ENCODE measurements at regions not wholly inside any gene's neighbourhood (a gene's known extent, or its start where the extent isn't known, plus 50 kb on each side); places are given as distances from the start of the nearest gene placed in this dataset.
"Not testable (repeated sequence)": the region's sequence is repeated elsewhere in the genome, so short reads cannot be mapped to it uniquely, and the experiment has no call there.

- POLR2A ChIA-PET; H3K79me2 ChIP-seq (ENCODE audit: control insufficient read depth, insufficient read depth, low read length); H3K27me3 ChIP-seq (replicated peaks in 1 of 4; ENCODE audit: control extremely low read depth in 1 of 4, control insufficient read depth in 3 of 4, insufficient read depth in 4 of 4, low read length in 3 of 4); H2AFZ ChIP-seq (ENCODE audit: insufficient read depth, low read depth, low read length, poor library complexity, severe bottlenecking); H3K27me3 Mint-ChIP-seq; H3K9me3 ChIP-seq (ENCODE audit: control extremely low read depth in 1 of 3, control insufficient read depth in 2 of 3, insufficient read depth in 1 of 3, low read length in 2 of 3); H3K4me1 Mint-ChIP-seq; H3K4me1 ChIP-seq (ENCODE audit: control insufficient read depth in 2 of 2, insufficient read depth in 2 of 2, low read length in 2 of 2); H3K9me3 Mint-ChIP-seq (ENCODE audit: insufficient read depth); CTCF ChIA-PET; intact Hi-C loops (cut with micrococcal nuclease); DNase-seq; H3K4me3 ChIP-seq (ENCODE audit: control extremely low read depth in 1 of 5, extremely low read depth in 1 of 5, insufficient read depth in 1 of 5, low read depth in 2 of 5, low read length in 4 of 5); H3K9ac ChIP-seq (ENCODE audit: low read length); H3K36me3 ChIP-seq (replicated peaks in 1 of 2; ENCODE audit: control extremely low read depth in 1 of 2, control insufficient read depth in 1 of 2, extremely low read depth in 1 of 2, insufficient read depth in 2 of 2, low read length in 1 of 2); H3K27ac ChIP-seq (ENCODE audit: low read length in 2 of 2); H3K27ac Mint-ChIP-seq; H3K4me3 Mint-ChIP-seq; H3K4me2 ChIP-seq (replicated peaks; ENCODE audit: low read depth, low read length, poor library complexity, severe bottlenecking); H4K20me1 ChIP-seq (ENCODE audit: control insufficient read depth, insufficient read depth, low read length, poor library complexity, severe bottlenecking); ATAC-seq (ENCODE audit: low read depth): not testable (repeated sequence)
- WGBS (ENCODE audit: insufficient coverage), result no CpG with 5 or more reads among the region's 6 CpGs
These were observed 59.1 kb upstream of the NOTCH2NLA start for GRCh38 chr1:146287881-146288280.

GRCh38 chr1:146284760-146285159, 55.9 kb upstream of the NOTCH2NLA start:
- POLR2A ChIA-PET; DNase-seq; H3K36me3 ChIP-seq (replicated peaks in 1 of 2; ENCODE audit: control extremely low read depth in 1 of 2, control insufficient read depth in 1 of 2, extremely low read depth in 1 of 2, insufficient read depth in 2 of 2, low read length in 1 of 2); H2AFZ ChIP-seq (ENCODE audit: insufficient read depth, low read depth, low read length, poor library complexity, severe bottlenecking); CTCF ChIA-PET; H3K9me3 ChIP-seq (ENCODE audit: control extremely low read depth in 1 of 3, control insufficient read depth in 2 of 3, insufficient read depth in 1 of 3, low read length in 2 of 3); H3K4me3 ChIP-seq (ENCODE audit: control extremely low read depth in 1 of 5, extremely low read depth in 1 of 5, insufficient read depth in 1 of 5, low read depth in 2 of 5, low read length in 4 of 5); H3K4me3 Mint-ChIP-seq; H3K9me3 Mint-ChIP-seq (ENCODE audit: insufficient read depth); H3K27me3 ChIP-seq (replicated peaks in 1 of 4; ENCODE audit: control extremely low read depth in 1 of 4, control insufficient read depth in 3 of 4, insufficient read depth in 4 of 4, low read length in 3 of 4); H4K20me1 ChIP-seq (ENCODE audit: control insufficient read depth, insufficient read depth, low read length, poor library complexity, severe bottlenecking); H3K9ac ChIP-seq (ENCODE audit: low read length); H3K79me2 ChIP-seq (ENCODE audit: control insufficient read depth, insufficient read depth, low read length); H3K4me1 ChIP-seq (ENCODE audit: control insufficient read depth in 2 of 2, insufficient read depth in 2 of 2, low read length in 2 of 2); H3K27ac ChIP-seq (ENCODE audit: low read length in 2 of 2); H3K4me2 ChIP-seq (replicated peaks; ENCODE audit: low read depth, low read length, poor library complexity, severe bottlenecking); H3K27me3 Mint-ChIP-seq; H3K27ac Mint-ChIP-seq; H3K4me1 Mint-ChIP-seq; intact Hi-C loops (cut with micrococcal nuclease): not testable (repeated sequence)
- peak; percentile 61 for ATAC-seq (ENCODE audit: low read depth)
- no CpG with 5 or more reads among the region's 1 CpG for WGBS (ENCODE audit: insufficient coverage)

- intact Hi-C loops (cut with micrococcal nuclease); H4K20me1 ChIP-seq (ENCODE audit: control insufficient read depth, insufficient read depth, low read length, poor library complexity, severe bottlenecking); H3K4me3 Mint-ChIP-seq; H2AFZ ChIP-seq (ENCODE audit: insufficient read depth, low read depth, low read length, poor library complexity, severe bottlenecking); H3K27ac ChIP-seq (ENCODE audit: low read length in 2 of 2); H3K4me1 Mint-ChIP-seq; CTCF ChIA-PET; H3K27me3 ChIP-seq (replicated peaks in 1 of 4; ENCODE audit: control extremely low read depth in 1 of 4, control insufficient read depth in 3 of 4, insufficient read depth in 4 of 4, low read length in 3 of 4); H3K4me2 ChIP-seq (replicated peaks; ENCODE audit: low read depth, low read length, poor library complexity, severe bottlenecking); H3K4me1 ChIP-seq (ENCODE audit: control insufficient read depth in 2 of 2, insufficient read depth in 2 of 2, low read length in 2 of 2); DNase-seq; H3K4me3 ChIP-seq (ENCODE audit: control extremely low read depth in 1 of 5, extremely low read depth in 1 of 5, insufficient read depth in 1 of 5, low read depth in 2 of 5, low read length in 4 of 5); H3K9ac ChIP-seq (ENCODE audit: low read length); H3K79me2 ChIP-seq (ENCODE audit: control insufficient read depth, insufficient read depth, low read length); POLR2A ChIA-PET; H3K9me3 Mint-ChIP-seq (ENCODE audit: insufficient read depth); H3K9me3 ChIP-seq (ENCODE audit: control extremely low read depth in 1 of 3, control insufficient read depth in 2 of 3, insufficient read depth in 1 of 3, low read length in 2 of 3); H3K36me3 ChIP-seq (replicated peaks in 1 of 2; ENCODE audit: control extremely low read depth in 1 of 2, control insufficient read depth in 1 of 2, extremely low read depth in 1 of 2, insufficient read depth in 2 of 2, low read length in 1 of 2); H3K27me3 Mint-ChIP-seq; H3K27ac Mint-ChIP-seq: not testable (repeated sequence)
- peak; percentile 11 for ATAC-seq (ENCODE audit: low read depth)
- no CpG with 5 or more reads among the region's 3 CpGs for WGBS (ENCODE audit: insufficient coverage)
These were observed 54.7 kb upstream of the NOTCH2NLA start for GRCh38 chr1:146283527-146283880.

GRCh38 chr1:146282807-146283526, 54.1 kb upstream of the NOTCH2NLA start:
- H3K4me3 Mint-ChIP-seq; H3K27me3 Mint-ChIP-seq; POLR2A ChIA-PET; H3K27me3 ChIP-seq (replicated peaks in 1 of 4; ENCODE audit: control extremely low read depth in 1 of 4, control insufficient read depth in 3 of 4, insufficient read depth in 4 of 4, low read length in 3 of 4); H3K27ac Mint-ChIP-seq; CTCF ChIA-PET; H3K4me3 ChIP-seq (ENCODE audit: control extremely low read depth in 1 of 5, extremely low read depth in 1 of 5, insufficient read depth in 1 of 5, low read depth in 2 of 5, low read length in 4 of 5); H3K79me2 ChIP-seq (ENCODE audit: control insufficient read depth, insufficient read depth, low read length); H3K27ac ChIP-seq (ENCODE audit: low read length in 2 of 2); H3K9me3 Mint-ChIP-seq (ENCODE audit: insufficient read depth); H3K4me2 ChIP-seq (replicated peaks; ENCODE audit: low read depth, low read length, poor library complexity, severe bottlenecking); DNase-seq; H2AFZ ChIP-seq (ENCODE audit: insufficient read depth, low read depth, low read length, poor library complexity, severe bottlenecking); H3K36me3 ChIP-seq (replicated peaks in 1 of 2; ENCODE audit: control extremely low read depth in 1 of 2, control insufficient read depth in 1 of 2, extremely low read depth in 1 of 2, insufficient read depth in 2 of 2, low read length in 1 of 2); H3K9ac ChIP-seq (ENCODE audit: low read length); H3K4me1 Mint-ChIP-seq; intact Hi-C loops (cut with micrococcal nuclease); H3K4me1 ChIP-seq (ENCODE audit: control insufficient read depth in 2 of 2, insufficient read depth in 2 of 2, low read length in 2 of 2); H3K9me3 ChIP-seq (ENCODE audit: control extremely low read depth in 1 of 3, control insufficient read depth in 2 of 3, insufficient read depth in 1 of 3, low read length in 2 of 3); H4K20me1 ChIP-seq (ENCODE audit: control insufficient read depth, insufficient read depth, low read length, poor library complexity, severe bottlenecking): not testable (repeated sequence)
- ATAC-seq (ENCODE audit: low read depth), result peak; percentile 44
- no CpG with 5 or more reads among the region's 5 CpGs for WGBS (ENCODE audit: insufficient coverage)

All from B cell (primary cell).